K562 (cell line): ENCODE measurements at regions not wholly inside any gene's neighbourhood (a gene's known extent, or its start where the extent isn't known, plus 50 kb on each side); places are given as distances from the start of the nearest gene placed in this dataset.

Experiments
- ATAC-seq: fragments of 200-7000 bp; cut with Tn5 transposase; 3 replicates; pipeline ENCODE4 v1.9.1; 2020; ENCODE audit warnings: moderate library complexity
- BruUV-seq: library from RNA; stranded (reverse); fragments of 400-500 nt; replicated peaks from 2 replicates; lab custom pipeline; 2021; lab: Mats Ljungman, UMichigan
- CTCF ChIA-PET: fragments of 300-600 bp; formaldehyde crosslinking; extraction: SDS; loops from one replicate; lab custom pipeline; 2021; ENCODE audit warnings: low intra/inter-chr PET ratio; lab: Yijun Ruan, JAX
- POLR2A ChIA-PET: fragments of 300-600, 350-650 bp; sonication (Branson Sonifier 250); formaldehyde crosslinking; extraction: SDS; loops from one replicate; lab custom pipeline; 2021; ENCODE audit warnings: antibody characterized with exemption, inconsistent platforms; lab: Yijun Ruan, JAX
- DNase-seq, 4 experiments: peaks; one replicate each; pipeline versions ENCODE4 v3.0.0 to v3.0.0-alpha.2; 2011 to 2018; ENCODE audit warnings: low spot score in 3 of 4, mixed read lengths in 3 of 4; ENCODE audit errors: extremely low read depth in 1 of 4
- FAIRE-seq: peaks from 2 replicates; lab custom pipeline; 2011; peaks lifted over from hg19 to GRCh38; lab: Jason Lieb, UNC
- H2AFZ ChIP-seq: 2 replicates; pipeline ENCODE4 v1.6.0; 2011; ENCODE audit warnings: low read depth, low read length, control low read depth, inconsistent platforms
- H3K27ac ChIP-seq: fragments of 200-600 bp; 3 replicates; pipeline ENCODE4 v1.8.0; 2011; ENCODE audit warnings: low read depth, mild to moderate bottlenecking, control low read depth, inconsistent platforms, low read length, moderate library complexity, mixed read lengths; ENCODE audit errors: extremely low read depth
- H3K27me3 ChIP-seq, 2 experiments: fragments of 300-600 bp in 1 of 2; 2 replicates in 1 of 2; 3 replicates in 1 of 2; pipeline versions ENCODE4 v1.6.0 to v1.8.0; 2011; ENCODE audit warnings: inconsistent platforms in 2 of 2, low read length in 2 of 2, mild to moderate bottlenecking in 1 of 2, mixed read lengths in 1 of 2, moderate library complexity in 1 of 2; ENCODE audit not compliant: control insufficient read depth in 2 of 2, insufficient read depth in 2 of 2
- H3K36me3 ChIP-seq: fragments of 300-600 bp; 3 replicates; pipeline ENCODE4 v1.8.0; 2011; ENCODE audit warnings: mild to moderate bottlenecking, low read length, inconsistent platforms; ENCODE audit not compliant: control insufficient read depth, insufficient read depth
- H3K4me1 ChIP-seq, 2 experiments: fragments of 200-600 bp in 1 of 2; replicated peaks in 1 of 2; 2 replicates in 1 of 2; 3 replicates in 1 of 2; pipeline versions ENCODE4 v1.5.1 to v1.8.0; 2011; ENCODE audit warnings: inconsistent platforms in 2 of 2, low read length in 2 of 2, mild to moderate bottlenecking in 1 of 2, mixed read lengths in 1 of 2, moderate library complexity in 1 of 2; ENCODE audit not compliant: control insufficient read depth in 2 of 2, insufficient read depth in 2 of 2
- H3K4me2 ChIP-seq: 2 replicates; pipeline ENCODE4 v1.6.1; 2011; ENCODE audit warnings: low read length, control low read depth, inconsistent platforms, mixed read lengths; ENCODE audit not compliant: insufficient read depth
- H3K4me3 ChIP-seq: fragments of 200-600 bp; sonication (generic), shearing (Covaris generic); 2 replicates; pipeline ENCODE4 v1.5.1; 2016; ENCODE audit warnings: control low read depth, inconsistent platforms
- H3K79me2 ChIP-seq: fragments of 200-600 bp; 3 replicates; pipeline ENCODE4 v1.8.0; 2011; ENCODE audit warnings: low read length, inconsistent platforms; ENCODE audit not compliant: control insufficient read depth, insufficient read depth
- H3K9ac ChIP-seq, 2 experiments: 2 replicates each; pipeline versions ENCODE4 v1.6.0 to v1.6.1; 2011; ENCODE audit warnings: low read depth in 2 of 2, low read length in 2 of 2, control low read depth in 1 of 2, inconsistent platforms in 1 of 2, mild to moderate bottlenecking in 1 of 2, mixed read lengths in 1 of 2; ENCODE audit not compliant: insufficient read depth in 1 of 2
- H3K9me1 ChIP-seq: one replicate; pipeline ENCODE4 v1.6.0; 2011; ENCODE audit warnings: inconsistent platforms, mild to moderate bottlenecking, low read length, moderate library complexity; ENCODE audit not compliant: control insufficient read depth, insufficient read depth
- H3K9me3 ChIP-seq: replicated peaks from 2 replicates; pipeline ENCODE4 v1.5.1; 2011; ENCODE audit warnings: low read depth, low read length, inconsistent platforms; ENCODE audit not compliant: control insufficient read depth, insufficient read depth
- H4K20me1 ChIP-seq: replicated peaks from 2 replicates; pipeline ENCODE4 v1.6.1; 2011; ENCODE audit warnings: low read length, inconsistent platforms, mixed read lengths; ENCODE audit not compliant: control insufficient read depth, insufficient read depth
- L3MBTL2 ChIP-seq: fragments of 450-650 bp; IDR thresholded peaks from 2 replicates; pipeline ENCODE4 v1.6.1; 2016; ENCODE audit warnings: mild to moderate bottlenecking, moderate library complexity
- NBN ChIP-seq: fragments of 450-650 bp; IDR thresholded peaks from 2 replicates; pipeline ENCODE4 v1.6.1; 2016; ENCODE audit warnings: low read depth, mild to moderate bottlenecking
- POLR2H ChIP-seq: IDR thresholded peaks from 2 replicates; pipeline ENCODE4 v1.6.1; 2016; ENCODE audit warnings: missing genetic modification characterization, low read depth, mild to moderate bottlenecking, control low read depth, missing compliant biosample characterization, moderate library complexity
- SPI1 ChIP-seq: IDR thresholded peaks from 2 replicates; pipeline ENCODE4 v1.6.1; 2011; ENCODE audit warnings: low read depth, low read length, control low read depth, borderline replicate concordance
- ZNF3 ChIP-seq: fragments of 250-450 bp; sonication (Bioruptor Pico); IDR thresholded peaks from 2 replicates; pipeline ENCODE4 v1.5.0; 2021; ENCODE audit warnings: mild to moderate bottlenecking, moderate library complexity
- WGBS: fragments of 100-300 bp; shearing (Covaris generic); methylation state at CpG from one replicate; pipeline ENCODE4 v1.1.6; 2016; ENCODE audit warnings: low coverage, mixed read lengths; ENCODE audit not compliant: insufficient coverage; ENCODE audit errors: missing lambda C conversion rate; 5-methylcytosine and 5-hydroxymethylcytosine counted together
- in situ Hi-C: fragments of 300-500 bp; cut with MboI; formaldehyde crosslinking; loops from 4 replicates; pipeline ENCODE4 v1.15.0; 2018; ENCODE audit warnings: inconsistent platforms, mixed read lengths
- intact Hi-C: fragments of 100-400 bp; cut with micrococcal nuclease; formaldehyde crosslinking; loops from 2 replicates; pipeline ENCODE4 v1.14.2; 2022

- no peak for TF ChIP-seq ZNF3 (CRISPR knock-in tag)
- no peak for TF ChIP-seq POLR2H (tag)
- peak; percentile 61; the same call in 1 of the 2 replicates for TF ChIP-seq SPI1
- TF ChIP-seq NBN: no peak
- CTCF ChIA-PET: no interaction called here
- H3K36me3 ChIP-seq: no peaks in the 10 kb centered on the region
- H4K20me1 ChIP-seq: no peaks in the 10 kb centered on the region
- H3K4me3 ChIP-seq: no peak overlapping the region
- intact Hi-C loops (no loop called here), in situ Hi-C loops (loop anchor here (25.0 kb wide), 2 partner anchors 437 to 687 kb away; partner anchors contain the start of gene FUT8)
- no peak for DNase-seq
- no peak overlapping the region for H3K9ac ChIP-seq
- WGBS: 0% methylated on average over 2 of the region's 2 CpGs
- H3K9me3 ChIP-seq: no peaks in the 10 kb centered on the region
- H3K27me3 ChIP-seq: peaks cover 0 to 5% of the 10 kb centered on the region in 2 experiments; a peak in 3 of 5 replicates
- POLR2A ChIA-PET: no interaction called here
- H3K79me2 ChIP-seq: no peaks in the 10 kb centered on the region
- no peak overlapping the region for H3K4me2 ChIP-seq
- no TSS peak for BruUV-seq
- H2AFZ ChIP-seq: no peak overlapping the region
- no peaks in the 10 kb centered on the region for H3K9me1 ChIP-seq
- no peak overlapping the region for H3K27ac ChIP-seq
- no peaks in the 10 kb centered on the region; a peak in 1 of 5 replicates for H3K4me1 ChIP-seq
- ATAC-seq: no peak
- no peak for FAIRE-seq
Measured at GRCh38 chr14:65849558-65849957, 437.0 kb downstream of the FUT8 start.

- H3K9ac ChIP-seq: no peak overlapping the region
- H2AFZ ChIP-seq: no peak overlapping the region
- DNase-seq (no peak), FAIRE-seq (no peak), ATAC-seq (no peak)
- peaks cover 0 to 5% of the 10 kb centered on the region in 2 experiments; a peak in 3 of 5 replicates for H3K27me3 ChIP-seq
- H3K36me3 ChIP-seq: no peaks in the 10 kb centered on the region
- ChIA-PET POLR2A (no interaction called here), CTCF (no interaction called here)
- 0% methylated on average over 7 of the region's 10 CpGs for WGBS
- H3K79me2 ChIP-seq: no peaks in the 10 kb centered on the region
- no peaks in the 10 kb centered on the region; a peak in 1 of 5 replicates for H3K4me1 ChIP-seq
- no peaks in the 10 kb centered on the region for H3K9me3 ChIP-seq
- BruUV-seq: no TSS peak
- no peak overlapping the region for H3K4me3 ChIP-seq
- intact Hi-C loops (no loop called here), in situ Hi-C loops (no loop called here)
- no peak overlapping the region for H3K27ac ChIP-seq
- no peaks in the 10 kb centered on the region for H3K9me1 ChIP-seq
- H3K4me2 ChIP-seq: no peak overlapping the region
- H4K20me1 ChIP-seq: no peaks in the 10 kb centered on the region
- peak; percentile 58 for TF ChIP-seq L3MBTL2
Measured at GRCh38 chr14:65850429-65851135, 438.1 kb downstream of the FUT8 start.
